Liver (tissue), 8 donors: ENCODE measurements at regions not wholly inside any gene's neighbourhood (a gene's known extent, or its start where the extent isn't known, plus 50 kb on each side); places are given as distances from the start of the nearest gene placed in this dataset.

Experiments used
- DNase-seq: peaks from one replicate; pipeline ENCODE4 v3.0.0-alpha.2; 2017; ENCODE audit warnings: low spot score
- H3K27ac ChIP-seq, 2 donors: one replicate each; pipeline ENCODE4 v1.7.0; 2013; ENCODE audit warnings: inconsistent platforms in 2 of 2, low read length in 2 of 2, control low read depth in 1 of 2, low read depth in 1 of 2, mild to moderate bottlenecking in 1 of 2
- H3K27me3 ChIP-seq, 4 donors: one replicate each; pipeline versions ENCODE4 v1.6.1 to v1.7.0; 2013; ENCODE audit warnings: low read length in 3 of 4, inconsistent platforms in 1 of 4, mild to moderate bottlenecking in 1 of 4, moderate library complexity in 1 of 4; ENCODE audit not compliant: control insufficient read depth in 4 of 4, insufficient read depth in 4 of 4
- H3K36me3 ChIP-seq, 4 donors: one replicate each; pipeline versions ENCODE4 v1.6.1 to v1.7.0; 2013; ENCODE audit warnings: low read length in 3 of 4, mild to moderate bottlenecking in 3 of 4, low read depth in 1 of 4, moderate library complexity in 1 of 4; ENCODE audit not compliant: control insufficient read depth in 4 of 4, insufficient read depth in 3 of 4
- H3K4me1 ChIP-seq, 4 donors: one replicate each; pipeline versions ENCODE4 v1.6.1 to v1.7.0; 2013; ENCODE audit warnings: low read length in 3 of 4, mild to moderate bottlenecking in 3 of 4, moderate library complexity in 1 of 4; ENCODE audit not compliant: control insufficient read depth in 4 of 4, insufficient read depth in 4 of 4
- H3K4me3 ChIP-seq, 3 donors: one replicate each; pipeline versions ENCODE4 v1.6.1 to v1.7.0; 2013; ENCODE audit warnings: low read length in 3 of 3, control low read depth in 1 of 3, low read depth in 1 of 3, mild to moderate bottlenecking in 1 of 3
- H3K9ac ChIP-seq, 2 donors: one replicate each; pipeline ENCODE4 v1.7.0; 2013; ENCODE audit warnings: low read length in 2 of 2, mild to moderate bottlenecking in 2 of 2, moderate library complexity in 2 of 2, control low read depth in 1 of 2, low read depth in 1 of 2
- H3K9me3 ChIP-seq, 4 donors: one replicate each; pipeline versions ENCODE4 v1.6.1 to v1.7.0; 2013; ENCODE audit warnings: low read length in 3 of 4; ENCODE audit not compliant: control insufficient read depth in 4 of 4
- EGR1 ChIP-seq, 2 donors: IDR thresholded peaks; 2 replicates each; pipeline ENCODE4 v1.6.1; 2016 to 2018; ENCODE audit warnings: antibody characterized with exemption in 2 of 2, low read depth in 2 of 2
- FOXA1 ChIP-seq: IDR thresholded peaks from 2 replicates; pipeline ENCODE4 v1.6.1; 2016; ENCODE audit warnings: antibody characterized with exemption
- FOXA2 ChIP-seq: IDR thresholded peaks from 2 replicates; pipeline ENCODE4 v1.6.1; 2016; ENCODE audit warnings: antibody characterized with exemption
- GABPA ChIP-seq, 2 donors: IDR thresholded peaks in 1 of 2; conservative IDR thresholded peaks in 1 of 2; 2 replicates each; pipeline ENCODE4 v1.6.1; 2016; ENCODE audit warnings: antibody characterized with exemption in 2 of 2, mild to moderate bottlenecking in 1 of 2, moderate library complexity in 1 of 2
- HNF4A ChIP-seq, 2 donors: conservative IDR thresholded peaks; 2 replicates each; pipeline ENCODE4 v1.6.1; 2016; ENCODE audit warnings: antibody characterized with exemption in 2 of 2, mild to moderate bottlenecking in 2 of 2
- HNF4G ChIP-seq: IDR thresholded peaks from 2 replicates; pipeline ENCODE4 v1.6.1; 2016; ENCODE audit warnings: antibody characterized with exemption
- JUND ChIP-seq, 2 donors: IDR thresholded peaks; 2 replicates each; pipeline ENCODE4 v1.6.1; 2016; ENCODE audit warnings: antibody characterized with exemption in 2 of 2
- NR2F2 ChIP-seq: IDR thresholded peaks from 2 replicates; pipeline ENCODE4 v1.6.1; 2016; ENCODE audit warnings: antibody characterized with exemption
- RAD21 ChIP-seq, 2 donors: IDR thresholded peaks; 2 replicates each; pipeline ENCODE4 v1.6.1; 2016; ENCODE audit warnings: antibody characterized with exemption in 2 of 2, mild to moderate bottlenecking in 2 of 2
- SP1 ChIP-seq: IDR thresholded peaks from 2 replicates; pipeline ENCODE4 v1.6.1; 2018; ENCODE audit warnings: antibody characterized with exemption, mild to moderate bottlenecking
- TAF1 ChIP-seq: conservative IDR thresholded peaks from 2 replicates; pipeline ENCODE4 v1.6.1; 2016; ENCODE audit warnings: antibody characterized with exemption, mild to moderate bottlenecking
- YY1 ChIP-seq: IDR thresholded peaks from 2 replicates; pipeline ENCODE4 v1.6.1; 2016; ENCODE audit warnings: antibody characterized with exemption, mild to moderate bottlenecking
- WGBS: extraction: QIAGEN DNeasy Blood & Tissue Kit; methylation state at CpG from one replicate; pipeline ENCODE4 v1.1.7; 2013; 5-methylcytosine and 5-hydroxymethylcytosine counted together
- TF ChIP-seq, protein P1 (sequence below): IDR thresholded peaks from 2 replicates; pipeline ENCODE4 v1.6.1; 2016; ENCODE audit warnings: antibody characterized with exemption
- TF ChIP-seq, protein P2 (sequence below): IDR thresholded peaks from 2 replicates; pipeline ENCODE4 v1.6.1; 2016; ENCODE audit warnings: antibody characterized with exemption
- TF ChIP-seq, protein P3 (sequence below): IDR thresholded peaks from 2 replicates; pipeline ENCODE4 v1.6.1; 2016; ENCODE audit warnings: antibody characterized with exemption, mild to moderate bottlenecking
- TF ChIP-seq, protein P4 (sequence below): fragments of 150-350 bp; IDR thresholded peaks from 2 replicates; pipeline ENCODE4 v1.5.1; 2017; ENCODE audit warnings: improper control_type of control experiment, low read depth, low read length; ENCODE audit not compliant: missing input control
- donor health status: healthy.
- donor health status: healthy.
- donor health status: healthy.
- donor health status: healthy.
- donor health status: healthy.

DNA sequence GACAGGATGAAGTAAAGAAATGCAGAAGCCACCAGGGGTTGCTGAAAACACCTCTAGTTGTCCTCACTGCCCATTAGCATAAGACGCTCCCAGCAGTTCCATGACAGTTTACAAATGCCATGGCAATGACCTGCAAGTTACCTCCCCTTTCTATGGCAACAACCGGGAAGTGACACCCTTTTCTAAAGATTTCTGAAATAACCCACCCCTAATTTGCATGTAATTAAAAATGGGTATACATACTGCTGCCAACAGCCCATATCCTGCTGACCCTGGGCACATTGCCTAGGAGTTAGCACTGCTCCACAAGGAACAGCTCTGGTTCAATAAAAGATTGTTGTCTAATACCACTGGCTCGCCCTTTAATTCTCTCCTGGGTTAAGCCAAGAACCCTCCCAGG, 178.3 kb upstream of the LRATD1 start:
- H3K27me3 ChIP-seq: no peaks in the 10 kb centered on the region
- TF ChIP-seq GABPA (IDR thresholded peaks at IDR 0.05 in 1 of 2, conservative IDR thresholded peaks at IDR 0.05 in 1 of 2) (no peak), HNF4G (no peak), NR2F2 (no peak), SP1 (no peak), HNF4A (conservative IDR thresholded peaks at IDR 0.05) (no peak), TAF1 (no peak), JUND (IDR thresholded peaks at IDR 0.05) (no peak)
- TF ChIP-seq, protein P1, sequence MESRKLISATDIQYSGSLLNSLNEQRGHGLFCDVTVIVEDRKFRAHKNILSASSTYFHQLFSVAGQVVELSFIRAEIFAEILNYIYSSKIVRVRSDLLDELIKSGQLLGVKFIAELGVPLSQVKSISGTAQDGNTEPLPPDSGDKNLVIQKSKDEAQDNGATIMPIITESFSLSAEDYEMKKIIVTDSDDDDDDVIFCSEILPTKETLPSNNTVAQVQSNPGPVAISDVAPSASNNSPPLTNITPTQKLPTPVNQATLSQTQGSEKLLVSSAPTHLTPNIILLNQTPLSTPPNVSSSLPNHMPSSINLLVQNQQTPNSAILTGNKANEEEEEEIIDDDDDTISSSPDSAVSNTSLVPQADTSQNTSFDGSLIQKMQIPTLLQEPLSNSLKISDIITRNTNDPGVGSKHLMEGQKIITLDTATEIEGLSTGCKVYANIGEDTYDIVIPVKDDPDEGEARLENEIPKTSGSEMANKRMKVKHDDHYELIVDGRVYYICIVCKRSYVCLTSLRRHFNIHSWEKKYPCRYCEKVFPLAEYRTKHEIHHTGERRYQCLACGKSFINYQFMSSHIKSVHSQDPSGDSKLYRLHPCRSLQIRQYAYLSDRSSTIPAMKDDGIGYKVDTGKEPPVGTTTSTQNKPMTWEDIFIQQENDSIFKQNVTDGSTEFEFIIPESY: no peak
- H3K9ac ChIP-seq: no peak overlapping the region
- H3K4me1 ChIP-seq: no peaks in the 10 kb centered on the region
- no peak for DNase-seq
- 70% methylated on average over 3 of the region's 3 CpGs for WGBS
- no peak overlapping the region for H3K4me3 ChIP-seq
- H3K27ac ChIP-seq: no peak overlapping the region
- H3K36me3 ChIP-seq: no peaks in the 10 kb centered on the region
- H3K9me3 ChIP-seq: no peaks in the 10 kb centered on the region

DNA sequence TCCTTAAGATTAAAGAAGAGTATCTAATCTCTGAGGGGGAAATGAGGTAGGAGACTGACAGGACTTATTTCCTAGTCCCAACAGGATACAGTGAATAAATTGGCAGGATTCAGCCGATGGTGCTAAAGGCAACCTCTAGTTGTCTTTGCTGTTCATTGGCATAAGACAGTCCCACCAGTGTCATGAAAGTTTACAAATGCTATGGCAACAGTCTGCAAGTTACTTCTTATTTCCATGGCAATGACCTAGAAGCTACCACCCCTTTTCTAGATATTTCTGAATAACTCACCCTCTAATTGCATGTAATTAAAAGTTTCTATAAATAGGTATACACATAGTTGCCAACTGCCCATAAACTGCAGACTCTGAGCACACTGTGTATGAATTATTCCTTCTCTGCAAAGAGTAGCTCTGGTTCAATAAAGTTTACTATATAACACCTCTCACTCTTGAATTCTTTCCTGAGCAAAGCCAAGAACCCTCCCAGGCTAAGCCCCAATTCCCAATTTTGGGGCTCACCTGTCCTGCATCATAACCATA, 172.7 kb upstream of the LRATD1 start:
- TF ChIP-seq HNF4A (conservative IDR thresholded peaks at IDR 0.05) (no peak), TAF1 (no peak), RAD21 (IDR thresholded peaks at IDR 0.05) (no peak), JUND (IDR thresholded peaks at IDR 0.05) (no peak), YY1 (no peak), FOXA2 (no peak), HNF4G (no peak), EGR1 (IDR thresholded peaks at IDR 0.05; ENCODE audit: low read depth in 2 of 2) (no peak), FOXA1 (no peak)
- TF ChIP-seq, protein P2, sequence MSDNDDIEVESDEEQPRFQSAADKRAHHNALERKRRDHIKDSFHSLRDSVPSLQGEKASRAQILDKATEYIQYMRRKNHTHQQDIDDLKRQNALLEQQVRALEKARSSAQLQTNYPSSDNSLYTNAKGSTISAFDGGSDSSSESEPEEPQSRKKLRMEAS: no peak
- TF ChIP-seq, protein P3, sequence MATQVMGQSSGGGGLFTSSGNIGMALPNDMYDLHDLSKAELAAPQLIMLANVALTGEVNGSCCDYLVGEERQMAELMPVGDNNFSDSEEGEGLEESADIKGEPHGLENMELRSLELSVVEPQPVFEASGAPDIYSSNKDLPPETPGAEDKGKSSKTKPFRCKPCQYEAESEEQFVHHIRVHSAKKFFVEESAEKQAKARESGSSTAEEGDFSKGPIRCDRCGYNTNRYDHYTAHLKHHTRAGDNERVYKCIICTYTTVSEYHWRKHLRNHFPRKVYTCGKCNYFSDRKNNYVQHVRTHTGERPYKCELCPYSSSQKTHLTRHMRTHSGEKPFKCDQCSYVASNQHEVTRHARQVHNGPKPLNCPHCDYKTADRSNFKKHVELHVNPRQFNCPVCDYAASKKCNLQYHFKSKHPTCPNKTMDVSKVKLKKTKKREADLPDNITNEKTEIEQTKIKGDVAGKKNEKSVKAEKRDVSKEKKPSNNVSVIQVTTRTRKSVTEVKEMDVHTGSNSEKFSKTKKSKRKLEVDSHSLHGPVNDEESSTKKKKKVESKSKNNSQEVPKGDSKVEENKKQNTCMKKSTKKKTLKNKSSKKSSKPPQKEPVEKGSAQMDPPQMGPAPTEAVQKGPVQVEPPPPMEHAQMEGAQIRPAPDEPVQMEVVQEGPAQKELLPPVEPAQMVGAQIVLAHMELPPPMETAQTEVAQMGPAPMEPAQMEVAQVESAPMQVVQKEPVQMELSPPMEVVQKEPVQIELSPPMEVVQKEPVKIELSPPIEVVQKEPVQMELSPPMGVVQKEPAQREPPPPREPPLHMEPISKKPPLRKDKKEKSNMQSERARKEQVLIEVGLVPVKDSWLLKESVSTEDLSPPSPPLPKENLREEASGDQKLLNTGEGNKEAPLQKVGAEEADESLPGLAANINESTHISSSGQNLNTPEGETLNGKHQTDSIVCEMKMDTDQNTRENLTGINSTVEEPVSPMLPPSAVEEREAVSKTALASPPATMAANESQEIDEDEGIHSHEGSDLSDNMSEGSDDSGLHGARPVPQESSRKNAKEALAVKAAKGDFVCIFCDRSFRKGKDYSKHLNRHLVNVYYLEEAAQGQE: no peak
- TF ChIP-seq, protein P4, sequence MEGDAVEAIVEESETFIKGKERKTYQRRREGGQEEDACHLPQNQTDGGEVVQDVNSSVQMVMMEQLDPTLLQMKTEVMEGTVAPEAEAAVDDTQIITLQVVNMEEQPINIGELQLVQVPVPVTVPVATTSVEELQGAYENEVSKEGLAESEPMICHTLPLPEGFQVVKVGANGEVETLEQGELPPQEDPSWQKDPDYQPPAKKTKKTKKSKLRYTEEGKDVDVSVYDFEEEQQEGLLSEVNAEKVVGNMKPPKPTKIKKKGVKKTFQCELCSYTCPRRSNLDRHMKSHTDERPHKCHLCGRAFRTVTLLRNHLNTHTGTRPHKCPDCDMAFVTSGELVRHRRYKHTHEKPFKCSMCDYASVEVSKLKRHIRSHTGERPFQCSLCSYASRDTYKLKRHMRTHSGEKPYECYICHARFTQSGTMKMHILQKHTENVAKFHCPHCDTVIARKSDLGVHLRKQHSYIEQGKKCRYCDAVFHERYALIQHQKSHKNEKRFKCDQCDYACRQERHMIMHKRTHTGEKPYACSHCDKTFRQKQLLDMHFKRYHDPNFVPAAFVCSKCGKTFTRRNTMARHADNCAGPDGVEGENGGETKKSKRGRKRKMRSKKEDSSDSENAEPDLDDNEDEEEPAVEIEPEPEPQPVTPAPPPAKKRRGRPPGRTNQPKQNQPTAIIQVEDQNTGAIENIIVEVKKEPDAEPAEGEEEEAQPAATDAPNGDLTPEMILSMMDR: no peak
- Histone ChIP-seq H3K9me3 (no peaks in the 10 kb centered on the region), H3K4me1 (no peaks in the 10 kb centered on the region), H3K36me3 (no peaks in the 10 kb centered on the region), H3K9ac (no peak overlapping the region), H3K27me3 (no peaks in the 10 kb centered on the region), H3K4me3 (no peak overlapping the region), H3K27ac (no peak overlapping the region)
- DNase-seq: no peak
- WGBS: 78% methylated on average over 1 of the region's 1 CpG
